Right lobe of liver (tissue), 6 donors: ENCODE measurements at regions not wholly inside any gene's neighbourhood (a gene's known extent, or its start where the extent isn't known, plus 50 kb on each side); places are given as distances from the start of the nearest gene placed in this dataset.
A peak's percentile ranks its signal among the peaks of the same experiment; 100 is the strongest.

Experiments used
- ATAC-seq, 4 donors: fragments of 200-7000 bp; cut with Tn5 transposase; one replicate each; pipeline ENCODE4 v1.9.1; 2020; ENCODE audit warnings: mild to moderate bottlenecking in 4 of 4, moderate library complexity in 4 of 4
- DNase-seq, 3 donors: peaks; one replicate each; pipeline ENCODE4 v3.0.0-alpha.2; 2020
- H3K27ac ChIP-seq, 3 donors: fragments of 200-600 bp; one replicate each; pipeline ENCODE4 v1.8.0; 2022
- H3K27me3 ChIP-seq, 2 donors: fragments of 200-600 bp; one replicate each; pipeline ENCODE4 v1.8.0; 2022
- H3K36me3 ChIP-seq, 4 donors: fragments of 200-600 bp; sonication (generic) in 1 of 4; one replicate each; pipeline versions ENCODE4 v1.5.1 to v1.8.0; 2017 to 2022; ENCODE audit warnings: control low read depth in 1 of 4
- H3K4me1 ChIP-seq, 4 donors: fragments of 200-600 bp; sonication (generic) in 1 of 4; one replicate each; pipeline versions ENCODE4 v1.5.1 to v1.8.0; 2017 to 2022; ENCODE audit warnings: control low read depth in 1 of 4
- H3K4me3 ChIP-seq, 3 donors: fragments of 200-600 bp; one replicate each; pipeline ENCODE4 v1.8.0; 2022
- H3K9me3 ChIP-seq, 4 donors: fragments of 200-600 bp; sonication (generic) in 1 of 4; one replicate each; pipeline versions ENCODE4 v1.5.1 to v1.8.0; 2017 to 2022; ENCODE audit warnings: control low read depth in 1 of 4
- POLR2A ChIP-seq: fragments of 450-650 bp; IDR thresholded peaks from one replicate; pipeline ENCODE4 v1.6.1; 2017; ENCODE audit warnings: antibody characterized with exemption, mild to moderate bottlenecking
- WGBS: methylation state at CpG from one replicate; pipeline ENCODE4 v1.1.6; 2018; ENCODE audit warnings: low coverage, low lambda C conversion rate; ENCODE audit not compliant: insufficient coverage; ENCODE audit errors: missing lambda C conversion rate; 5-methylcytosine and 5-hydroxymethylcytosine counted together
- intact Hi-C, 2 donors: fragments of 100-400 bp; cut with DNase I; formaldehyde crosslinking; loops; one replicate each; pipeline versions ENCODE4 v1.11.2 to v1.14.1; 2022
- TF ChIP-seq, protein P1 (sequence below), 4 donors: fragments of 200-600 bp in 3 of 4; fragments of 450-650 bp in 1 of 4; IDR thresholded peaks; one replicate each; pipeline versions ENCODE4 v1.5.1 to v1.8.0; 2016 to 2022; ENCODE audit warnings: antibody characterized with exemption in 4 of 4, mild to moderate bottlenecking in 2 of 4
- donor health status: DM: no; HTN: yes; CAD: no.
- donor health status: DM: no; HTN: no; CAD: no.
- donor health status: DM: no; HTN: no; CAD: no.
- donor health status: DM: no; HTN: yes; CAD: no.
- donor health status: DM: no; HTN: yes; CAD: no.

DNA sequence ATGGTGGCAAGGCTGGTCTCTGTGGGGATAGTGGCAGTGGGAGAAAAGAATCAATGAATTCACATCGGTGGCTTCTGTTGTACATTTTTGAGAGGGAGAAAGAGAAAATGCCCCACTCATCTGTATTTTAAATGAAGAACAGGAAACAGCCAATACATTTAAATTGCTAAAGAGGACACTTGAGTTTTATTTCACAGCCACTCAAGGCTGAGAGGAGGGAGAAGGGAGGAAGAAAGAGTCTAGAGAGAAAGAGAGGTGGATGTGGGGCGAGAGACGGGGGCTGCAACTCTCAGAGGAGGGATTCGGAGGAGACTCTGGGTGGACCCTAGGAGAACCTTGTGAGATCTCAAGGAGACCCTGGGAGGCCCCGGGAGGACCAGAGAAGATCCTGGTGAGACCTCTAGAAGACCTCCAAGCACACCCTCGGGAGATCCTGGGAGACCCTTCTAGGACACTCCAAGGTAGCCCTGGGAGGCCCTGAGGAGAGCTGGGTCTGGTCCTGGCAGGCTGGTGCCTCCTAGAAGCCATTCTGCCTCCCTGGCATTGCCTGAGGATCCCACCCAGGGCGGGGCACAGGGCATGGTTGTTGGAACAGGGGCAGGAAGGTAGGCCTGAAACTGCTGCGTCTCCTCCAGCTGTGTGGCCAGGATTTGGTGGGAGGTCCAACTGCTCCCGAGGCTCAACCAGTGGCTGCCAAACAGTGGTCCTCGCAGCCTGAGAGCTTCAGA is 91.0 kb upstream of the SHISAL1 start:
- TF ChIP-seq POLR2A, result no peak
- TF ChIP-seq, protein P1, sequence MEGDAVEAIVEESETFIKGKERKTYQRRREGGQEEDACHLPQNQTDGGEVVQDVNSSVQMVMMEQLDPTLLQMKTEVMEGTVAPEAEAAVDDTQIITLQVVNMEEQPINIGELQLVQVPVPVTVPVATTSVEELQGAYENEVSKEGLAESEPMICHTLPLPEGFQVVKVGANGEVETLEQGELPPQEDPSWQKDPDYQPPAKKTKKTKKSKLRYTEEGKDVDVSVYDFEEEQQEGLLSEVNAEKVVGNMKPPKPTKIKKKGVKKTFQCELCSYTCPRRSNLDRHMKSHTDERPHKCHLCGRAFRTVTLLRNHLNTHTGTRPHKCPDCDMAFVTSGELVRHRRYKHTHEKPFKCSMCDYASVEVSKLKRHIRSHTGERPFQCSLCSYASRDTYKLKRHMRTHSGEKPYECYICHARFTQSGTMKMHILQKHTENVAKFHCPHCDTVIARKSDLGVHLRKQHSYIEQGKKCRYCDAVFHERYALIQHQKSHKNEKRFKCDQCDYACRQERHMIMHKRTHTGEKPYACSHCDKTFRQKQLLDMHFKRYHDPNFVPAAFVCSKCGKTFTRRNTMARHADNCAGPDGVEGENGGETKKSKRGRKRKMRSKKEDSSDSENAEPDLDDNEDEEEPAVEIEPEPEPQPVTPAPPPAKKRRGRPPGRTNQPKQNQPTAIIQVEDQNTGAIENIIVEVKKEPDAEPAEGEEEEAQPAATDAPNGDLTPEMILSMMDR (IDR thresholded peaks at IDR 0.05), result no peak
- H3K4me1 ChIP-seq, result no peaks in the 10 kb centered on the region
- no peaks in the 10 kb centered on the region for H3K36me3 ChIP-seq
- DNase-seq (peak in 2 of 3 donors; percentile 29 to 31), ATAC-seq (no peak)
- no peak overlapping the region for H3K27ac ChIP-seq
- no peak overlapping the region for H3K4me3 ChIP-seq
- no peaks in the 10 kb centered on the region for H3K27me3 ChIP-seq
- 69% methylated on average over 5 of the region's 10 CpGs for WGBS
- H3K9me3 ChIP-seq, result no peaks in the 10 kb centered on the region
- intact Hi-C loops, result no loop called here

DNA sequence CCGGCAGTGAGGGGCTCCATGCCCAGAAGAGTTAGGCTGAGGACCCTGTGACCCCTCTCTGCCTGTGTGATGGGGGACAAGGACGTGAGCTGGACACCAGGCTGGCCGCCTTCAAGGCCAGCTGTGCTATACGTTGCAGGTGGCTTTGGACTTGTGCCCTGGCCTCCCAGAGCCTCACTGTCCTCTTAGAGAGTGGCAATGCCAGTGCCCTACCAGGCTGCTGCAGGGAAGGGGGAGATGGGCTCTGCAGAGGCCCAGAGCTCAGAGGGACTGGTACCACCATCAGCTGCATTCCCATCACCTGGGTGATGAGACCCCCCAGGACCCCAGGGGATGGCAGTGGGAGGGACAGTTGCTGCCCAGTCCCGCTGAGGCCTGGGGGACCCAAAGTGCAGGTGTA is 90.4 kb upstream of the SHISAL1 start:
- H3K4me1 ChIP-seq, result no peaks in the 10 kb centered on the region
- TF ChIP-seq POLR2A, result no peak
- TF ChIP-seq, protein P1 (IDR thresholded peaks at IDR 0.05), result no peak
- no peaks in the 10 kb centered on the region for H3K36me3 ChIP-seq
- DNase-seq (peak in 2 of 3 donors; percentile 11 to 28), ATAC-seq (no peak)
- 46% methylated on average over 1 of the region's 5 CpGs for WGBS
- no peak overlapping the region for H3K4me3 ChIP-seq
- intact Hi-C loops, result no loop called here
- no peaks in the 10 kb centered on the region for H3K27me3 ChIP-seq
- H3K9me3 ChIP-seq, result no peaks in the 10 kb centered on the region
- no peak overlapping the region for H3K27ac ChIP-seq

DNA sequence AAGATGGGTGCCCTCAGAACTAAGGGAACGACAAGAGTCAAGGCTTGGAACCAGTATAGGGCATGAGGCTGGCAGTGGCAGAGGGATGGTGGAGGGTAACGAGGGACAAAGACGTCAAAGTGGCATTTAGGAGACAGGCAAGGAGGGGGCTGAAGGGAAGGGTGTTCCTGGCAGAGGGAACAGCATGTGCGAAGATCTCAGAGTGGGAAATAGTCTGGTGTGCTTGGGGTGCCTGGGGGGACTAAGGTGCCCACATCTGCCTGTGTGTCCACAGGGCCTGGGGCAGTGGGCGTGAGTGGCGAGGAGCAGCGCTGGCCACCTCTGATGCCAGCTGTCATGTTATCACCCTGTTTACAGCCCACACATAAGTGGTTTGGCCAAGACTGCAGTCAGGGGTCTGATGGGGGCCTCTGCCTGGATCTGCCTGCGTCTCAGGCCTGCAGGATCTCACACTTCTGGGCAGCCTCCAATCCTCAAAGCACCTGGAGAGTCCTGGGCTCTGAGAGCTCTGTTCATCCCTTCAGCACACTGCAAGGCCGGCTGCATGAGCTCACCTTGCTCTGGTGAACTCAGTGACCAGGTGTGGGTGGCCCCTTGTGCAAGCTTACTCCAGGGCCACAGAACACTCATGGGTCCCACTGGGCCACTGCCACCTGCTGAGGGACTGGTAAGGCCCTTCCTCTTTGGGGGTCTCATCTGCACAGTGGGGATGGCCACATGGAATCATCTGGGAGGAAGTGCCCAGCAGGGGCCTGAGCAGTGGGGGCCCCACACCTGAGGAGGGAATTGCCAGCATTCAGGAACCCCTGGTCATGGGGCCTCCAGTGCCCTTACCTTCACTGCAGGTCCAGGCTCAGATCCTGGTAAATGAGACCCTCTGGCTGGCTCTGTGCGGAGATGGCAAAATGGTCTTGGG is 89.7 kb upstream of the SHISAL1 start:
- intact Hi-C loops, result no loop called here
- H3K4me1 ChIP-seq, result no peaks in the 10 kb centered on the region
- ATAC-seq (no peak), DNase-seq (peak in 2 of 3 donors; percentile 26)
- H3K27ac ChIP-seq, result no peak overlapping the region
- H3K9me3 ChIP-seq, result no peaks in the 10 kb centered on the region
- H3K36me3 ChIP-seq, result no peaks in the 10 kb centered on the region
- no peak overlapping the region for H3K4me3 ChIP-seq
- WGBS, result 66% methylated on average over 4 of the region's 10 CpGs
- TF ChIP-seq POLR2A, result no peak
- TF ChIP-seq, protein P1 (IDR thresholded peaks at IDR 0.05), result no peak
- H3K27me3 ChIP-seq, result no peaks in the 10 kb centered on the region

DNA sequence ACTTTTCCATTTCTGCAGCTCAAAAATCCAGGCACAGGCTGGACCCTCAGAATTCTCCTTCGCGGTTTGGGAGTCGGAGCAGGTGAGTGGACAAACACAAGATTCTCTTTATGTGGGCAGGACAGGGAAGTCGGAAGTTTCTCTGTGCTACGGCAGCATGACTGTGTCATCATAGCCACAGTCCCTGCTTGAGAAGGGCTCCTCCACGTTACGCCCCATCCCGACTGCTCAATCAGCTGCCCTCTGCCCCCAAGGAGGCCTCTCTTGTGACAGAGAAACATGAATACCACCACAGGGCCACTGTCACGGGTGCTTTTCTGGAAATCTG is 89.0 kb upstream of the SHISAL1 start:
- Histone ChIP-seq H3K4me3 (no peak overlapping the region), H3K27me3 (no peaks in the 10 kb centered on the region), H3K9me3 (no peaks in the 10 kb centered on the region), H3K36me3 (no peaks in the 10 kb centered on the region), H3K4me1 (no peaks in the 10 kb centered on the region), H3K27ac (no peak overlapping the region)
- DNase-seq (peak in 2 of 3 donors; percentile 11 to 17), ATAC-seq (no peak)
- 69% methylated on average over 7 of the region's 9 CpGs for WGBS
- TF ChIP-seq, protein P1 (IDR thresholded peaks at IDR 0.05), result no peak
- no peak for TF ChIP-seq POLR2A
- intact Hi-C loops, result no loop called here
